WTC11 (cell line): ENCODE measurements at regions not wholly inside any gene's neighbourhood (a gene's known extent, or its start where the extent isn't known, plus 50 kb on each side); places are given as distances from the start of the nearest gene placed in this dataset.
A peak's percentile ranks its signal among the peaks of the same experiment; 100 is the strongest.

Experiments
- ATAC-seq: fragments of 200-7000 bp; cut with Tn5 transposase; 2 replicates; pipeline ENCODE4 v1.10.0; 2021; ENCODE audit warnings: mild to moderate bottlenecking, moderate library complexity
- CTCF ChIA-PET: fragments of 300-600 bp; sonication (Branson Sonifier 250); formaldehyde crosslinking; loops from one replicate; lab custom pipeline; 2021; ENCODE audit warnings: antibody characterized with exemption; lab: Charles Lee
- POLR2A ChIA-PET: fragments of 350-600 bp; sonication (Branson Sonifier 250); formaldehyde crosslinking; loops from one replicate; lab custom pipeline; 2021; ENCODE audit warnings: antibody characterized with exemption; lab: Charles Lee
- DNase-seq: peaks from one replicate; pipeline ENCODE4 v3.0.0; 2021; ENCODE audit warnings: low spot score
- H3K27ac Mint-ChIP-seq: 2 replicates; pipeline ENCODE4 v1.8.0; 2021; ENCODE audit warnings: mixed read lengths
- H3K27me3 Mint-ChIP-seq: 2 replicates; pipeline ENCODE4 v1.8.0; 2021; ENCODE audit warnings: low read depth, mild to moderate bottlenecking, moderate library complexity, mixed read lengths
- H3K36me3 Mint-ChIP-seq: 2 replicates; pipeline ENCODE4 v1.8.0; 2021; ENCODE audit warnings: mixed read lengths
- H3K4me1 Mint-ChIP-seq: 2 replicates; pipeline ENCODE4 v1.8.0; 2022; ENCODE audit warnings: mixed read lengths
- H3K4me3 Mint-ChIP-seq: 2 replicates; pipeline ENCODE4 v1.8.0; 2021; ENCODE audit warnings: mild to moderate bottlenecking, moderate library complexity, mixed read lengths
- H3K9me3 Mint-ChIP-seq: 2 replicates; pipeline ENCODE4 v1.8.0; 2021; ENCODE audit warnings: mixed read lengths
- AR ChIP-seq: fragments of 250-450 bp; sonication (Bioruptor Pico); IDR thresholded peaks from 2 replicates; pipeline ENCODE4 v1.9.0; 2021; ENCODE audit warnings: mild to moderate bottlenecking
- CBFB ChIP-seq: sonication (generic); formaldehyde crosslinking; IDR thresholded peaks from 2 replicates; pipeline ENCODE4 v1.8.1; 2022; ENCODE audit warnings: mild to moderate bottlenecking, low read depth, missing genetic modification reagents
- CREB1 ChIP-seq: sonication (generic); formaldehyde crosslinking; IDR thresholded peaks from 2 replicates; pipeline ENCODE4 v1.8.0; 2023; ENCODE audit warnings: mild to moderate bottlenecking, missing genetic modification reagents
- ETV6 ChIP-seq: sonication (generic); formaldehyde crosslinking; IDR thresholded peaks from 2 replicates; pipeline ENCODE4 v1.8.1; 2022; ENCODE audit warnings: mild to moderate bottlenecking, missing genetic modification reagents
- FOXK1 ChIP-seq: sonication (generic); formaldehyde crosslinking; IDR thresholded peaks from 2 replicates; pipeline ENCODE4 v1.8.0; 2022; ENCODE audit warnings: mild to moderate bottlenecking, moderate library complexity, missing genetic modification reagents
- GABPB1 ChIP-seq: sonication (generic); formaldehyde crosslinking; IDR thresholded peaks from 2 replicates; pipeline ENCODE4 v1.8.1; 2023; ENCODE audit warnings: mild to moderate bottlenecking, missing genetic modification reagents
- MYBL2 ChIP-seq: sonication (generic); formaldehyde crosslinking; IDR thresholded peaks from 2 replicates; pipeline ENCODE4 v1.8.1; 2023; ENCODE audit warnings: mild to moderate bottlenecking, moderate library complexity, missing genetic modification reagents
- PRDM15 ChIP-seq: sonication (generic); formaldehyde crosslinking; IDR thresholded peaks from 2 replicates; pipeline ENCODE4 v1.8.0; 2022; ENCODE audit warnings: missing genetic modification reagents
- RORB ChIP-seq: fragments of 250-450 bp; sonication (Bioruptor Pico); IDR thresholded peaks from 2 replicates; pipeline ENCODE4 v1.9.0; 2021; ENCODE audit warnings: mild to moderate bottlenecking
- ZBTB43 ChIP-seq: sonication (generic); formaldehyde crosslinking; IDR thresholded peaks from 2 replicates; pipeline ENCODE4 v1.8.1; 2023; ENCODE audit warnings: mild to moderate bottlenecking, missing genetic modification reagents
- TF ChIP-seq, protein P1 (sequence below): fragments of 250-450 bp; sonication (Bioruptor Pico); IDR thresholded peaks from 2 replicates; pipeline ENCODE4 v1.8.0; 2021; ENCODE audit warnings: mild to moderate bottlenecking
- TF ChIP-seq, protein P2 (sequence below): sonication (generic); formaldehyde crosslinking; IDR thresholded peaks from 2 replicates; pipeline ENCODE4 v1.8.0; 2023; ENCODE audit warnings: missing genetic modification reagents, mild to moderate bottlenecking, borderline replicate concordance
- TF ChIP-seq, protein P3 (sequence below): fragments of 250-450 bp; sonication (Bioruptor Pico); IDR thresholded peaks from 2 replicates; pipeline ENCODE4 v1.9.0; 2021; ENCODE audit warnings: mild to moderate bottlenecking

GRCh38 chr6:118735320-118735719 lies 83.9 kb upstream of the CEP85L start:
- no peak for TF ChIP-seq FOXK1 (CRISPR knock-in tag)
- TF ChIP-seq AR (CRISPR knock-in tag), result no peak
- TF ChIP-seq, protein P1, sequence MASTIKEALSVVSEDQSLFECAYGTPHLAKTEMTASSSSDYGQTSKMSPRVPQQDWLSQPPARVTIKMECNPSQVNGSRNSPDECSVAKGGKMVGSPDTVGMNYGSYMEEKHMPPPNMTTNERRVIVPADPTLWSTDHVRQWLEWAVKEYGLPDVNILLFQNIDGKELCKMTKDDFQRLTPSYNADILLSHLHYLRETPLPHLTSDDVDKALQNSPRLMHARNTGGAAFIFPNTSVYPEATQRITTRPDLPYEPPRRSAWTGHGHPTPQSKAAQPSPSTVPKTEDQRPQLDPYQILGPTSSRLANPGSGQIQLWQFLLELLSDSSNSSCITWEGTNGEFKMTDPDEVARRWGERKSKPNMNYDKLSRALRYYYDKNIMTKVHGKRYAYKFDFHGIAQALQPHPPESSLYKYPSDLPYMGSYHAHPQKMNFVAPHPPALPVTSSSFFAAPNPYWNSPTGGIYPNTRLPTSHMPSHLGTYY (CRISPR knock-in tag), result no peak
- TF ChIP-seq, protein P2, sequence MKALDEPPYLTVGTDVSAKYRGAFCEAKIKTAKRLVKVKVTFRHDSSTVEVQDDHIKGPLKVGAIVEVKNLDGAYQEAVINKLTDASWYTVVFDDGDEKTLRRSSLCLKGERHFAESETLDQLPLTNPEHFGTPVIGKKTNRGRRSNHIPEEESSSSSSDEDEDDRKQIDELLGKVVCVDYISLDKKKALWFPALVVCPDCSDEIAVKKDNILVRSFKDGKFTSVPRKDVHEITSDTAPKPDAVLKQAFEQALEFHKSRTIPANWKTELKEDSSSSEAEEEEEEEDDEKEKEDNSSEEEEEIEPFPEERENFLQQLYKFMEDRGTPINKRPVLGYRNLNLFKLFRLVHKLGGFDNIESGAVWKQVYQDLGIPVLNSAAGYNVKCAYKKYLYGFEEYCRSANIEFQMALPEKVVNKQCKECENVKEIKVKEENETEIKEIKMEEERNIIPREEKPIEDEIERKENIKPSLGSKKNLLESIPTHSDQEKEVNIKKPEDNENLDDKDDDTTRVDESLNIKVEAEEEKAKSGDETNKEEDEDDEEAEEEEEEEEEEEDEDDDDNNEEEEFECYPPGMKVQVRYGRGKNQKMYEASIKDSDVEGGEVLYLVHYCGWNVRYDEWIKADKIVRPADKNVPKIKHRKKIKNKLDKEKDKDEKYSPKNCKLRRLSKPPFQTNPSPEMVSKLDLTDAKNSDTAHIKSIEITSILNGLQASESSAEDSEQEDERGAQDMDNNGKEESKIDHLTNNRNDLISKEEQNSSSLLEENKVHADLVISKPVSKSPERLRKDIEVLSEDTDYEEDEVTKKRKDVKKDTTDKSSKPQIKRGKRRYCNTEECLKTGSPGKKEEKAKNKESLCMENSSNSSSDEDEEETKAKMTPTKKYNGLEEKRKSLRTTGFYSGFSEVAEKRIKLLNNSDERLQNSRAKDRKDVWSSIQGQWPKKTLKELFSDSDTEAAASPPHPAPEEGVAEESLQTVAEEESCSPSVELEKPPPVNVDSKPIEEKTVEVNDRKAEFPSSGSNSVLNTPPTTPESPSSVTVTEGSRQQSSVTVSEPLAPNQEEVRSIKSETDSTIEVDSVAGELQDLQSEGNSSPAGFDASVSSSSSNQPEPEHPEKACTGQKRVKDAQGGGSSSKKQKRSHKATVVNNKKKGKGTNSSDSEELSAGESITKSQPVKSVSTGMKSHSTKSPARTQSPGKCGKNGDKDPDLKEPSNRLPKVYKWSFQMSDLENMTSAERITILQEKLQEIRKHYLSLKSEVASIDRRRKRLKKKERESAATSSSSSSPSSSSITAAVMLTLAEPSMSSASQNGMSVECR (CRISPR knock-in tag), result no peak
- TF ChIP-seq ZBTB43 (CRISPR knock-in tag), result no peak
- TF ChIP-seq PRDM15 (CRISPR knock-in tag), result no peak
- TF ChIP-seq, protein P3, sequence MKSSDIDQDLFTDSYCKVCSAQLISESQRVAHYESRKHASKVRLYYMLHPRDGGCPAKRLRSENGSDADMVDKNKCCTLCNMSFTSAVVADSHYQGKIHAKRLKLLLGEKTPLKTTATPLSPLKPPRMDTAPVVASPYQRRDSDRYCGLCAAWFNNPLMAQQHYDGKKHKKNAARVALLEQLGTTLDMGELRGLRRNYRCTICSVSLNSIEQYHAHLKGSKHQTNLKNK, result no peak
- no peak for TF ChIP-seq ETV6 (CRISPR knock-in tag)
- no peak for TF ChIP-seq RORB (CRISPR knock-in tag)
- no peak for TF ChIP-seq GABPB1 (CRISPR knock-in tag)
- TF ChIP-seq CREB1 (CRISPR knock-in tag), result no peak
- no peak for TF ChIP-seq MYBL2
- TF ChIP-seq CBFB, result no peak
- TF ChIP-seq, all 79 proteins: peak for 0
- Mint-ChIP-seq H3K9me3 (peaks cover 3% of the 10 kb centered on the region), H3K4me1 (peaks cover 23% of the 10 kb centered on the region), H3K27ac (no peak overlapping the region), H3K27me3 (no peaks in the 10 kb centered on the region), H3K36me3 (no peaks in the 10 kb centered on the region), H3K4me3 (no peak overlapping the region)
- ChIA-PET POLR2A (no interaction called here), CTCF (interaction anchor here (1.2 kb wide), 1 partner anchor 170 kb away, joined by 3 read pairs; no protein-coding TSS in a partner anchor)
- ATAC-seq (peak; percentile 98), DNase-seq (peak; percentile 44)
